Endothelial cell of umbilical vein (primary cell): ENCODE measurements at regions not wholly inside any gene's neighbourhood (a gene's known extent, or its start where the extent isn't known, plus 50 kb on each side); places are given as distances from the start of the nearest gene placed in this dataset.

Experiments
- BruUV-seq: library from RNA; stranded (reverse); fragments of 400-500 nt; replicated peaks from 2 replicates; lab custom pipeline; 2021; lab: Mats Ljungman, UMichigan
- CTCF ChIA-PET: fragments of 300-600, 350-600 bp; sonication (Branson Sonifier 250); formaldehyde crosslinking; loops from one replicate; lab custom pipeline; 2021; ENCODE audit warnings: antibody characterized with exemption, inconsistent platforms; lab: Charles Lee
- POLR2A ChIA-PET: fragments of 300-600, 350-600 bp; sonication (Branson Sonifier 250); formaldehyde crosslinking; loops from one replicate; lab custom pipeline; 2021; ENCODE audit warnings: antibody characterized with exemption, inconsistent platforms; lab: Charles Lee
- DNase-seq: peaks from one replicate; pipeline ENCODE4 v3.0.0-alpha.2; 2011; ENCODE audit warnings: low read depth, low spot score
- FAIRE-seq: peaks from 2 replicates; lab custom pipeline; 2011; peaks lifted over from hg19 to GRCh38; lab: Jason Lieb, UNC
- H2AFZ ChIP-seq: 2 replicates; pipeline ENCODE4 v1.6.0; 2012; ENCODE audit warnings: low read depth, low read length, control low read depth, inconsistent platforms
- H3K27ac ChIP-seq: 2 replicates; pipeline ENCODE4 v1.5.1; 2011; ENCODE audit warnings: low read depth, mild to moderate bottlenecking, control low read depth, low read length, moderate library complexity; ENCODE audit not compliant: insufficient read depth
- H3K27me3 ChIP-seq, 2 experiments: 2 replicates each; pipeline versions ENCODE4 v1.6.0 to v1.6.1; 2011; ENCODE audit warnings: low read length in 2 of 2, mixed read lengths in 1 of 2; ENCODE audit not compliant: control insufficient read depth in 2 of 2, insufficient read depth in 2 of 2
- H3K36me3 ChIP-seq, 2 experiments: 2 replicates in 1 of 2; 3 replicates in 1 of 2; pipeline ENCODE4 v1.5.1; 2011; ENCODE audit warnings: low read length in 2 of 2, mild to moderate bottlenecking in 1 of 2, moderate library complexity in 1 of 2; ENCODE audit not compliant: control insufficient read depth in 2 of 2, insufficient read depth in 2 of 2; ENCODE audit errors: extremely low read depth in 1 of 2
- H3K4me1 ChIP-seq: 3 replicates; pipeline ENCODE4 v1.5.1; 2011; ENCODE audit warnings: mild to moderate bottlenecking, low read length; ENCODE audit not compliant: control insufficient read depth, insufficient read depth; ENCODE audit errors: extremely low read depth
- H3K4me2 ChIP-seq: 2 replicates; pipeline ENCODE4 v1.6.1; 2011; ENCODE audit warnings: low read length, control low read depth, mixed read lengths; ENCODE audit not compliant: insufficient read depth
- H3K4me3 ChIP-seq, 3 experiments: fragments of 200-600 bp in 1 of 3; sonication (generic), shearing (Covaris generic) in 1 of 3; replicated peaks in 1 of 3; 2 replicates each; pipeline ENCODE4 v1.5.1; 2011 to 2016; ENCODE audit warnings: control low read depth in 3 of 3, low read length in 3 of 3, mild to moderate bottlenecking in 2 of 3, inconsistent platforms in 1 of 3, low read depth in 1 of 3, moderate library complexity in 1 of 3; ENCODE audit not compliant: insufficient read depth in 1 of 3
- H3K79me2 ChIP-seq: 2 replicates; pipeline ENCODE4 v1.6.0; 2012; ENCODE audit warnings: low read length, inconsistent platforms; ENCODE audit not compliant: control insufficient read depth, insufficient read depth
- H3K9ac ChIP-seq: replicated peaks from 2 replicates; pipeline ENCODE3; 2011; ENCODE audit warnings: low read length, control low read depth; ENCODE audit not compliant: insufficient read depth; ENCODE audit errors: extremely low read depth
- H3K9me1 ChIP-seq: replicated peaks from 3 replicates; pipeline ENCODE4 v1.6.0; 2011; ENCODE audit warnings: mild to moderate bottlenecking, low read length; ENCODE audit not compliant: control insufficient read depth, insufficient read depth; ENCODE audit errors: extremely low read depth
- H3K9me3 ChIP-seq: replicated peaks from 2 replicates; pipeline ENCODE4 v1.5.1; 2012; ENCODE audit warnings: low read length, inconsistent platforms; ENCODE audit not compliant: control insufficient read depth, insufficient read depth
- H4K20me1 ChIP-seq: replicated peaks from 2 replicates; pipeline ENCODE3; 2011; ENCODE audit warnings: mild to moderate bottlenecking, low read length; ENCODE audit not compliant: control insufficient read depth, insufficient read depth; ENCODE audit errors: extremely low read depth
- EZH2 ChIP-seq: IDR thresholded peaks from 2 replicates; pipeline ENCODE4 v1.6.1; 2012; ENCODE audit warnings: borderline replicate concordance, low read depth, mild to moderate bottlenecking, moderate library complexity, low read length, inconsistent platforms; ENCODE audit not compliant: severe bottlenecking
- FOS ChIP-seq: IDR thresholded peaks from 2 replicates; pipeline ENCODE4 v1.6.1; 2011; ENCODE audit warnings: mild to moderate bottlenecking, low read length, moderate library complexity, borderline replicate concordance; ENCODE audit not compliant: insufficient read depth
- GATA2 ChIP-seq: IDR thresholded peaks from 2 replicates; pipeline ENCODE4 v1.7.0; 2011; ENCODE audit warnings: low read depth, mild to moderate bottlenecking, moderate library complexity, mixed read lengths, low read length; ENCODE audit not compliant: insufficient read length, insufficient read depth
- JUN ChIP-seq: IDR thresholded peaks from 2 replicates; pipeline ENCODE4 v1.6.1; 2011; ENCODE audit warnings: borderline replicate concordance, low read depth; ENCODE audit not compliant: insufficient read length, insufficient read depth
- MYC ChIP-seq: IDR thresholded peaks from one replicate; pipeline ENCODE4 v1.6.1; 2011; ENCODE audit warnings: mild to moderate bottlenecking, low read depth, low read length
- POLR2A ChIP-seq: IDR thresholded peaks from 2 replicates; pipeline ENCODE4 v1.6.1; 2012; ENCODE audit warnings: low read depth, mild to moderate bottlenecking, control low read depth, low read length
- POLR2AphosphoS5 ChIP-seq: IDR thresholded peaks from 2 replicates; pipeline ENCODE4 v1.6.1; 2012; ENCODE audit warnings: low read depth, mild to moderate bottlenecking, control low read depth, low read length, moderate library complexity; ENCODE audit not compliant: insufficient read depth
- dilution Hi-C: fragments of 300-500 bp; cut with MboI; formaldehyde crosslinking; loops from one replicate; pipeline ENCODE4 v1.15.0; 2019; ENCODE audit warnings: low sequenced_read_pairs; ENCODE audit not compliant: extremely low pct_ligation_motif_present
- intact Hi-C: fragments of 100-400 bp; cut with micrococcal nuclease; formaldehyde crosslinking; loops from one replicate; pipeline ENCODE4 v1.10.0; 2022
- TF ChIP-seq, protein P1 (sequence below), 2 donors: IDR thresholded peaks; 1 replicate in 1 of 2; 2 replicates in 1 of 2; pipeline ENCODE4 v1.5.1; 2011; ENCODE audit warnings: low read length in 2 of 2, mild to moderate bottlenecking in 2 of 2, moderate library complexity in 2 of 2, control low read depth in 1 of 2, inconsistent platforms in 1 of 2, low read depth in 1 of 2; ENCODE audit not compliant: insufficient read depth in 1 of 2; ENCODE audit errors: extremely low read depth in 1 of 2
- TF ChIP-seq, protein P2 (sequence below): IDR thresholded peaks from 2 replicates; pipeline ENCODE4 v1.6.1; 2011; ENCODE audit not compliant: insufficient read depth, insufficient read length

DNA sequence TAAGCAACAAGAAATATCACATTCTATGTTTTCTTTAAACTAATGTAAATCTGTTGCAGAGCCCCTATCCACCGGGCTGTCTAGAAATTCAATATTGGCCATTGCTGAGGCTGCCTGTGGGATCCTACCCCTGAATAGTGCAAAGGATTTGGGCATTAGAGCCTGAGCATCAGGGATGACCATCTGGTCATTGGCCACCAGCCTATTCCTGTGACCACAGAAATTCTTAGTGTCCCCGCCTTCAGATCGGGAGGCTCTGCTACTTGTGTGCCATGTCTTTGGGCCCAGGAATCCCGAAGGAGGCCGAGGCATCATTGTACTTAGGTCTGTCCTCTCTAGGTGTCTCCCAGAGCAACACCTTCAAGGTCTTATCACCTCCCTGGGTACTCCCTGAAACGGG lies 73.8 kb downstream of the HRH4 start:
- ChIA-PET CTCF (interaction anchor here (0.9 to 1.4 kb wide), 2 partner anchors 9 to 13 kb away, joined by 3 to 4 read pairs; no protein-coding TSS in a partner anchor), POLR2A (no interaction called here)
- Histone ChIP-seq H3K9ac (no peak overlapping the region), H3K4me3 (no peak overlapping the region), H3K27ac (no peak overlapping the region), H3K27me3 (peaks cover 24 to 26% of the 10 kb centered on the region in 2 experiments), H3K36me3 (no peaks in the 10 kb centered on the region), H4K20me1 (no peaks in the 10 kb centered on the region), H3K4me2 (no peak overlapping the region), H3K79me2 (no peaks in the 10 kb centered on the region), H3K9me1 (no peaks in the 10 kb centered on the region), H3K4me1 (peaks cover 10% of the 10 kb centered on the region), H2AFZ (no peak overlapping the region), H3K9me3 (no peaks in the 10 kb centered on the region)
- FAIRE-seq (no peak), DNase-seq (no peak)
- dilution Hi-C loops, result no loop called here
- TF ChIP-seq POLR2A, result no peak
- no peak for TF ChIP-seq MYC
- TF ChIP-seq FOS, result no peak
- TF ChIP-seq EZH2, result no peak
- TF ChIP-seq POLR2AphosphoS5, result no peak
- TF ChIP-seq JUN, result no peak
- TF ChIP-seq, protein P1, sequence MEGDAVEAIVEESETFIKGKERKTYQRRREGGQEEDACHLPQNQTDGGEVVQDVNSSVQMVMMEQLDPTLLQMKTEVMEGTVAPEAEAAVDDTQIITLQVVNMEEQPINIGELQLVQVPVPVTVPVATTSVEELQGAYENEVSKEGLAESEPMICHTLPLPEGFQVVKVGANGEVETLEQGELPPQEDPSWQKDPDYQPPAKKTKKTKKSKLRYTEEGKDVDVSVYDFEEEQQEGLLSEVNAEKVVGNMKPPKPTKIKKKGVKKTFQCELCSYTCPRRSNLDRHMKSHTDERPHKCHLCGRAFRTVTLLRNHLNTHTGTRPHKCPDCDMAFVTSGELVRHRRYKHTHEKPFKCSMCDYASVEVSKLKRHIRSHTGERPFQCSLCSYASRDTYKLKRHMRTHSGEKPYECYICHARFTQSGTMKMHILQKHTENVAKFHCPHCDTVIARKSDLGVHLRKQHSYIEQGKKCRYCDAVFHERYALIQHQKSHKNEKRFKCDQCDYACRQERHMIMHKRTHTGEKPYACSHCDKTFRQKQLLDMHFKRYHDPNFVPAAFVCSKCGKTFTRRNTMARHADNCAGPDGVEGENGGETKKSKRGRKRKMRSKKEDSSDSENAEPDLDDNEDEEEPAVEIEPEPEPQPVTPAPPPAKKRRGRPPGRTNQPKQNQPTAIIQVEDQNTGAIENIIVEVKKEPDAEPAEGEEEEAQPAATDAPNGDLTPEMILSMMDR (IDR thresholded peaks at IDR 0.05; ENCODE audit: extremely low read depth in 1 of 2, insufficient read depth in 1 of 2, low read depth in 1 of 2, low read length in 2 of 2), result no peak
- TF ChIP-seq GATA2, result no peak
- TF ChIP-seq, protein P2, sequence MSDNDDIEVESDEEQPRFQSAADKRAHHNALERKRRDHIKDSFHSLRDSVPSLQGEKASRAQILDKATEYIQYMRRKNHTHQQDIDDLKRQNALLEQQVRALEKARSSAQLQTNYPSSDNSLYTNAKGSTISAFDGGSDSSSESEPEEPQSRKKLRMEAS, result no peak
- no TSS peak for BruUV-seq
- intact Hi-C loops, result no loop called here
